Spleen (tissue), 7 donors: ENCODE measurements at regions not wholly inside any gene's neighbourhood (a gene's known extent, or its start where the extent isn't known, plus 50 kb on each side); places are given as distances from the start of the nearest gene placed in this dataset.

ENCODE experiments used
- POLR2A ChIP-seq, 3 donors: fragments of 450-650 bp; IDR thresholded peaks; one replicate each; pipeline ENCODE4 v1.5.1; 2017; ENCODE audit warnings: antibody characterized with exemption in 3 of 3, mild to moderate bottlenecking in 1 of 3
- POLR2AphosphoS5 ChIP-seq, 3 donors: sonication (generic); formaldehyde crosslinking; IDR thresholded peaks; one replicate each; pipeline ENCODE4 v1.5.1; 2017; ENCODE audit warnings: antibody characterized with exemption in 3 of 3
- TF ChIP-seq, protein P1 (sequence below), 11 experiments: fragments of 200-600 bp in 7 of 11; fragments of 450-650 bp in 4 of 11; sonication (generic) in 4 of 11; IDR thresholded peaks in 8 of 11; conservative IDR thresholded peaks in 3 of 11; 1 replicate in 7 of 11; 2 replicates in 4 of 11; pipeline versions ENCODE4 v1.4.0 to v1.8.0; 2016 to 2021; ENCODE audit warnings: antibody characterized with exemption in 11 of 11, inconsistent platforms in 4 of 11, mild to moderate bottlenecking in 1 of 11
- donor health status: DM: no; HTN: no; CAD: no; lungs with moderate emphysema.
- donor health status: DM: no; HTN: no; CAD: no.
- donor health status: DM: no; HTN: no; CAD: no.

GRCh38 chr2:116413659-116414058, 1400.8 kb upstream of the DDX18 start:
- no peak for TF ChIP-seq POLR2A (IDR thresholded peaks at IDR 0.05)
- TF ChIP-seq POLR2AphosphoS5 (IDR thresholded peaks at IDR 0.05): no peak
- TF ChIP-seq, protein P1, sequence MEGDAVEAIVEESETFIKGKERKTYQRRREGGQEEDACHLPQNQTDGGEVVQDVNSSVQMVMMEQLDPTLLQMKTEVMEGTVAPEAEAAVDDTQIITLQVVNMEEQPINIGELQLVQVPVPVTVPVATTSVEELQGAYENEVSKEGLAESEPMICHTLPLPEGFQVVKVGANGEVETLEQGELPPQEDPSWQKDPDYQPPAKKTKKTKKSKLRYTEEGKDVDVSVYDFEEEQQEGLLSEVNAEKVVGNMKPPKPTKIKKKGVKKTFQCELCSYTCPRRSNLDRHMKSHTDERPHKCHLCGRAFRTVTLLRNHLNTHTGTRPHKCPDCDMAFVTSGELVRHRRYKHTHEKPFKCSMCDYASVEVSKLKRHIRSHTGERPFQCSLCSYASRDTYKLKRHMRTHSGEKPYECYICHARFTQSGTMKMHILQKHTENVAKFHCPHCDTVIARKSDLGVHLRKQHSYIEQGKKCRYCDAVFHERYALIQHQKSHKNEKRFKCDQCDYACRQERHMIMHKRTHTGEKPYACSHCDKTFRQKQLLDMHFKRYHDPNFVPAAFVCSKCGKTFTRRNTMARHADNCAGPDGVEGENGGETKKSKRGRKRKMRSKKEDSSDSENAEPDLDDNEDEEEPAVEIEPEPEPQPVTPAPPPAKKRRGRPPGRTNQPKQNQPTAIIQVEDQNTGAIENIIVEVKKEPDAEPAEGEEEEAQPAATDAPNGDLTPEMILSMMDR (IDR thresholded peaks at IDR 0.05 in 8 of 11, conservative IDR thresholded peaks at IDR 0.05 in 3 of 11): no peak
